ENCODE measurements at regions not wholly inside any gene's neighbourhood (a gene's known extent, or its start where the extent isn't known, plus 50 kb on each side); places are given as distances from the start of the nearest gene placed in this dataset.

DNA sequence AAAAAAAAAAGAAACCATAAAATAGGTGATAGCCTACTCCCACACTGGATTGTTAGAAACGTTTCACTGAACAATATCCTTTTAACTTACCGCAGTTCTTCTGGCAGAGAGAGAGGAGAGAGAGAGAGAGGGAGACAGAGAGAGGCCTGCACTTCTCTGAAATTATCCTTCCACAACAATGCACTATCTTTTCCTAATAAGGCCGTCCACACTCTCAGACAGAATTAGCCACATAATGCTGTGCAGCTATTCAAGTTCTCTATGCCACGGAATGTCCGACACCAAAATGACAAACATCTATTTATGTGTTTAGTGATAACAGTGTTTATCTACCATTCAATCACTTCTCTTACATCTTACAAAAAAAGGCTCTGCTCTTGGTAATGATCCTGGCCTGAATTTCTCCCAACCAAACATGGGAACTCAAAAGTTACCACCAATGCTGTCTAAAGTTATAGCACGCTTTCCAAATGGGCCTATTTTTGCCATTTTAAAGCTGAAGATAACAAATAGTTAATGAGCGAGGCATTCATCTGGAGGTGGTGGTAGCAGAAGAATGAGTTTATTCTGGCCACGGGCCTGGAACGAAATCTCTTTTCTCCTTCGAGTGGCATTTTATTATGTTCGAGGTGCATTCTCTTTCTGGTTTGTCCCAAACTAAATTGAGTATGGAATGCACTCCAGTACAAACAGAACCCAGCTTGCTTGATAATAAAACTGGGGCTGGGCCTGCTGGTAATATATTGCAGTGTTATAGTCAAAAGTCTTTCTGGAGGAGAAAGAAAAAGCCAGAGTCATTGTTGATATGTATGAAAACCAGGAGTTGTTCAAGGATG is 160.2 kb upstream of the SVIL start (continued):
- TF ChIP-seq, protein P1, sequence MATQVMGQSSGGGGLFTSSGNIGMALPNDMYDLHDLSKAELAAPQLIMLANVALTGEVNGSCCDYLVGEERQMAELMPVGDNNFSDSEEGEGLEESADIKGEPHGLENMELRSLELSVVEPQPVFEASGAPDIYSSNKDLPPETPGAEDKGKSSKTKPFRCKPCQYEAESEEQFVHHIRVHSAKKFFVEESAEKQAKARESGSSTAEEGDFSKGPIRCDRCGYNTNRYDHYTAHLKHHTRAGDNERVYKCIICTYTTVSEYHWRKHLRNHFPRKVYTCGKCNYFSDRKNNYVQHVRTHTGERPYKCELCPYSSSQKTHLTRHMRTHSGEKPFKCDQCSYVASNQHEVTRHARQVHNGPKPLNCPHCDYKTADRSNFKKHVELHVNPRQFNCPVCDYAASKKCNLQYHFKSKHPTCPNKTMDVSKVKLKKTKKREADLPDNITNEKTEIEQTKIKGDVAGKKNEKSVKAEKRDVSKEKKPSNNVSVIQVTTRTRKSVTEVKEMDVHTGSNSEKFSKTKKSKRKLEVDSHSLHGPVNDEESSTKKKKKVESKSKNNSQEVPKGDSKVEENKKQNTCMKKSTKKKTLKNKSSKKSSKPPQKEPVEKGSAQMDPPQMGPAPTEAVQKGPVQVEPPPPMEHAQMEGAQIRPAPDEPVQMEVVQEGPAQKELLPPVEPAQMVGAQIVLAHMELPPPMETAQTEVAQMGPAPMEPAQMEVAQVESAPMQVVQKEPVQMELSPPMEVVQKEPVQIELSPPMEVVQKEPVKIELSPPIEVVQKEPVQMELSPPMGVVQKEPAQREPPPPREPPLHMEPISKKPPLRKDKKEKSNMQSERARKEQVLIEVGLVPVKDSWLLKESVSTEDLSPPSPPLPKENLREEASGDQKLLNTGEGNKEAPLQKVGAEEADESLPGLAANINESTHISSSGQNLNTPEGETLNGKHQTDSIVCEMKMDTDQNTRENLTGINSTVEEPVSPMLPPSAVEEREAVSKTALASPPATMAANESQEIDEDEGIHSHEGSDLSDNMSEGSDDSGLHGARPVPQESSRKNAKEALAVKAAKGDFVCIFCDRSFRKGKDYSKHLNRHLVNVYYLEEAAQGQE (IDR thresholded peaks at IDR 0.05; ENCODE audit: borderline replicate concordance): no peak
- TF ChIP-seq, protein P1 (CRISPR knock-in tag; IDR thresholded peaks at IDR 0.05; ENCODE audit: low read depth): no peak
- no peak for TF ChIP-seq NEUROD1 (IDR thresholded peaks at IDR 0.05; ENCODE audit: borderline replicate concordance, low read depth, low read length, partially characterized antibody)
- no peak for TF ChIP-seq SRSF3 (IDR thresholded peaks at IDR 0.05; ENCODE audit: insufficient read depth, low read length)
- TF ChIP-seq GTF2A2 (tag; IDR thresholded peaks at IDR 0.05): no peak
- TF ChIP-seq, protein P2, sequence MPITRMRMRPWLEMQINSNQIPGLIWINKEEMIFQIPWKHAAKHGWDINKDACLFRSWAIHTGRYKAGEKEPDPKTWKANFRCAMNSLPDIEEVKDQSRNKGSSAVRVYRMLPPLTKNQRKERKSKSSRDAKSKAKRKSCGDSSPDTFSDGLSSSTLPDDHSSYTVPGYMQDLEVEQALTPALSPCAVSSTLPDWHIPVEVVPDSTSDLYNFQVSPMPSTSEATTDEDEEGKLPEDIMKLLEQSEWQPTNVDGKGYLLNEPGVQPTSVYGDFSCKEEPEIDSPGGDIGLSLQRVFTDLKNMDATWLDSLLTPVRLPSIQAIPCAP (CRISPR knock-in tag; IDR thresholded peaks at IDR 0.05; ENCODE audit: borderline replicate concordance): no peak

All from K562 (cell line).